ENCODE measurements at regions not wholly inside any gene's neighbourhood (a gene's known extent, or its start where the extent isn't known, plus 50 kb on each side); places are given as distances from the start of the nearest gene placed in this dataset.
A peak's percentile ranks its signal among the peaks of the same experiment; 100 is the strongest.
"Not testable (repeated sequence)": the region's sequence is repeated elsewhere in the genome, so short reads cannot be mapped to it uniquely, and the experiment has no call there.

GRCh38 chr10:4190876-4191275, 405.9 kb upstream of the KLF6 start:
- no peak for DNase-seq (ENCODE audit: low spot score)
- ATAC-seq = no peak

- DNase-seq (ENCODE audit: low spot score) = no peak
- ATAC-seq = no peak
Measured at GRCh38 chr10:4189281-4189680, 404.3 kb upstream of the KLF6 start.

GRCh38 chr10:4188406-4188805, 403.4 kb upstream of the KLF6 start:
- ATAC-seq (no peak), DNase-seq (ENCODE audit: low spot score) (no peak)

- DNase-seq (ENCODE audit: low spot score) = no peak
Measured at GRCh38 chr10:4186849-4187540, 402.0 kb upstream of the KLF6 start.

GRCh38 chr10:4183761-4184261, 398.8 kb upstream of the KLF6 start:
- no peak for ATAC-seq

More at GRCh38 chr10:4186849-4187540, 402.0 kb upstream of the KLF6 start:
- ATAC-seq = no peak

GRCh38 chr10:4181621-4182049, 396.6 kb upstream of the KLF6 start:
- DNase-seq (ENCODE audit: low spot score) (no peak), ATAC-seq (no peak)

More at GRCh38 chr10:4183761-4184261, 398.8 kb upstream of the KLF6 start:
- DNase-seq (ENCODE audit: low spot score) = no peak

- DNase-seq (ENCODE audit: low spot score) = no peak
- ATAC-seq = no peak
Measured at GRCh38 chr10:4181081-4181480, 396.1 kb upstream of the KLF6 start.

- DNase-seq (ENCODE audit: low spot score) (no peak), ATAC-seq (no peak)
Measured at GRCh38 chr10:4177791-4178190, 392.8 kb upstream of the KLF6 start.

- DNase-seq (ENCODE audit: low spot score) (no peak), ATAC-seq (no peak)
Measured at GRCh38 chr10:4176500-4177281, 391.7 kb upstream of the KLF6 start.

- ATAC-seq (no peak), DNase-seq (ENCODE audit: low spot score) (no peak)
Measured at GRCh38 chr10:4174197-4174596, 389.2 kb upstream of the KLF6 start.

GRCh38 chr10:4170633-4171314, 385.8 kb upstream of the KLF6 start:
- no peak for ATAC-seq
- no peak for DNase-seq (ENCODE audit: low spot score)

GRCh38 chr10:4170181-4170580, 385.2 kb upstream of the KLF6 start:
- ATAC-seq (no peak), DNase-seq (ENCODE audit: low spot score) (no peak)

GRCh38 chr10:4169448-4169847, 384.4 kb upstream of the KLF6 start:
- no peak for DNase-seq (ENCODE audit: low spot score)
- no peak for ATAC-seq

- no peak for ATAC-seq
- no peak for DNase-seq (ENCODE audit: low spot score)
Measured at GRCh38 chr10:4167216-4167615, 382.2 kb upstream of the KLF6 start.

GRCh38 chr10:4162571-4163286, 377.7 kb upstream of the KLF6 start:
- DNase-seq (ENCODE audit: low spot score) (no peak), ATAC-seq (no peak)

- DNase-seq (ENCODE audit: low spot score) = no peak
- ATAC-seq = no peak
Measured at GRCh38 chr10:4159173-4159572, 374.2 kb upstream of the KLF6 start.

GRCh38 chr10:4154191-4154715, 369.2 kb upstream of the KLF6 start:
- no peak for DNase-seq (ENCODE audit: low spot score)
- ATAC-seq = no peak

GRCh38 chr10:4151466-4151865, 366.5 kb upstream of the KLF6 start:
- DNase-seq (ENCODE audit: low spot score) (no peak), ATAC-seq (peak; percentile 46)

- DNase-seq (ENCODE audit: low spot score) = no peak
- ATAC-seq = no peak
Measured at GRCh38 chr10:4150676-4151075, 365.7 kb upstream of the KLF6 start.

GRCh38 chr10:4149460-4149859, 364.5 kb upstream of the KLF6 start:
- DNase-seq (ENCODE audit: low spot score); ATAC-seq: not testable (repeated sequence)

- ATAC-seq = no peak
- DNase-seq (ENCODE audit: low spot score) = no peak
Measured at GRCh38 chr10:4147245-4147644, 362.2 kb upstream of the KLF6 start.
